HCT116 (cell line): ENCODE measurements at regions not wholly inside any gene's neighbourhood (a gene's known extent, or its start where the extent isn't known, plus 50 kb on each side); places are given as distances from the start of the nearest gene placed in this dataset.

ENCODE experiments used
- EZH2 ChIP-seq: fragments of 200-600 bp; sonication (generic); IDR thresholded peaks from 2 replicates; pipeline ENCODE4 v1.6.1; 2017; ENCODE audit warnings: antibody characterized with exemption, mixed run types
- TF ChIP-seq, protein P1 (sequence below), 3 experiments: fragments of 200-600 bp in 1 of 3; sonication (generic) in 1 of 3; IDR thresholded peaks in 2 of 3; conservative IDR thresholded peaks in 1 of 3; 2 replicates each; pipeline ENCODE4 v1.5.1; 2012 to 2017; ENCODE audit warnings: low read depth in 2 of 3, low read length in 2 of 3, antibody characterized with exemption in 1 of 3, borderline replicate concordance in 1 of 3, control low read depth in 1 of 3, mild to moderate bottlenecking in 1 of 3, mixed read lengths in 1 of 3, mixed run types in 1 of 3, moderate library complexity in 1 of 3; ENCODE audit not compliant: insufficient read depth in 1 of 3

DNA sequence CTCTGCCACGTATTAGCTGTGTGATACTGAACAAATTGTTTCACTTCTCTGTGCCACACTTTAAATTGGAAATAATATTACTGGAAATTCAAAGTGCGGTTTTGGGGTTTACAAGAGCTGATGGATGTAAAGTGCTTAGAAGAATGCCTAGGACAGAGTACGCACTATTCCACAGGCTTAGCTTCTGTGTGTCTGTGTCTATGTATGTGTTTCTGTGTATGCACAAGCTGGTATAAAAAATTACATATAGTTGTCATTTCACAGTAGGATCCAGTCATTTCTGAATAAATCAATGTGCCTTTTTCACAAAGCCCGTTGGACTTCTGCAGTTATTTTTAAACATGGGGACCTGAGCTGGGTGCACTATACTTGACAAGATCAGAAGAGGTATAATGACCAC is 370.4 kb downstream of the TUSC7 start:
- TF ChIP-seq, protein P1, sequence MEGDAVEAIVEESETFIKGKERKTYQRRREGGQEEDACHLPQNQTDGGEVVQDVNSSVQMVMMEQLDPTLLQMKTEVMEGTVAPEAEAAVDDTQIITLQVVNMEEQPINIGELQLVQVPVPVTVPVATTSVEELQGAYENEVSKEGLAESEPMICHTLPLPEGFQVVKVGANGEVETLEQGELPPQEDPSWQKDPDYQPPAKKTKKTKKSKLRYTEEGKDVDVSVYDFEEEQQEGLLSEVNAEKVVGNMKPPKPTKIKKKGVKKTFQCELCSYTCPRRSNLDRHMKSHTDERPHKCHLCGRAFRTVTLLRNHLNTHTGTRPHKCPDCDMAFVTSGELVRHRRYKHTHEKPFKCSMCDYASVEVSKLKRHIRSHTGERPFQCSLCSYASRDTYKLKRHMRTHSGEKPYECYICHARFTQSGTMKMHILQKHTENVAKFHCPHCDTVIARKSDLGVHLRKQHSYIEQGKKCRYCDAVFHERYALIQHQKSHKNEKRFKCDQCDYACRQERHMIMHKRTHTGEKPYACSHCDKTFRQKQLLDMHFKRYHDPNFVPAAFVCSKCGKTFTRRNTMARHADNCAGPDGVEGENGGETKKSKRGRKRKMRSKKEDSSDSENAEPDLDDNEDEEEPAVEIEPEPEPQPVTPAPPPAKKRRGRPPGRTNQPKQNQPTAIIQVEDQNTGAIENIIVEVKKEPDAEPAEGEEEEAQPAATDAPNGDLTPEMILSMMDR (IDR thresholded peaks at IDR 0.05 in 2 of 3, conservative IDR thresholded peaks at IDR 0.05 in 1 of 3; ENCODE audit: borderline replicate concordance in 1 of 3, insufficient read depth in 1 of 3, low read depth in 2 of 3, low read length in 2 of 3) = no peak
- TF ChIP-seq EZH2 = no peak
